ENCODE measurements at regions not wholly inside any gene's neighbourhood (a gene's known extent, or its start where the extent isn't known, plus 50 kb on each side); places are given as distances from the start of the nearest gene placed in this dataset.

GRCh38 chr15:53462651-53463050, 296.8 kb downstream of the WDR72 start:
- DNase-seq: no peak

DNA sequence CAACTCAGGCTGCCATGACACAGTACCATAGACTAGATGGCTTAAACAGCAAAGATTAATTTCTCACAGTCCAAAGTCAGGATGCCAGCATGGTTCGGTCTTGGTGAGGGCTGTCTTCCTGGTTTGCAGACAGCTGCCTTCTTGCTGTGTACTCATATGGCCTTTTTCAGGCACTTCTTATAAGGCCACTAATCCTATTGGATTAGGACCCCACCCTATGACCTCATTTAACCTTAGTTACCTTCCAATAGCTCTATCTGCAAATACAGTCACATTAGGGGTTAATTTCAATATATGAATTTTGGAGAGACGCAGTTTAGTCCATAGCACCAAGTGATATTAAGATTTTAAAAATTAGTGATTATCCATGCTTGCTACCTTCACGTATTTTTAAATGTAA, 297.8 kb downstream of the WDR72 start:
- Mint-ChIP-seq H3K4me3 (no peak overlapping the region), H3K9me3 (peaks cover 2% of the 10 kb centered on the region), H3K27ac (no peak overlapping the region), H3K36me3 (no peaks in the 10 kb centered on the region), H3K4me1 (no peaks in the 10 kb centered on the region), H3K27me3 (peaks cover 3% of the 10 kb centered on the region)
- DNase-seq: no peak

More at GRCh38 chr15:53462651-53463050, 296.8 kb downstream of the WDR72 start:
- Mint-ChIP-seq H3K36me3 (no peaks in the 10 kb centered on the region), H3K4me1 (no peaks in the 10 kb centered on the region), H3K27ac (no peak overlapping the region), H3K9me3 (peaks cover 2% of the 10 kb centered on the region), H3K4me3 (no peak overlapping the region), H3K27me3 (peaks cover 3% of the 10 kb centered on the region)

DNA sequence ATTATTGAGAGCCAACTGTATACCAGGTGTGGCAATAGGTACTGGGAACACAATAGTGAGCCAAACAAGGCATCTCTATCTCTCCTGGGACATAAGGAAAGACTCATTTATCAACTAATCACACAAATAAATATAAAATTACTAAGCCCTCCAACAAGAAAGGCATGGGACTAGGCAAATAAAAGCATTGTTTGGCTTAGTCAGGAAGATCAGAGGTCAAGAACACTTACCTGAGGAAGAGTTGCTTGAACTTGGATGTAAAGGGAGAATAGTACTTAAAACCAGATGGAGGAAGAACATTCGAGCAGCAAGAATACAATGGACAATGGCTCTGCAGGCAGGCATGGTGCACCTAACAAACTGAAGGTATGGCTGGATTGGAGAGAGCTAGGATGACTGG, 300.7 kb downstream of the WDR72 start:
- Mint-ChIP-seq H3K4me1 (no peaks in the 10 kb centered on the region), H3K9me3 (peaks cover 2% of the 10 kb centered on the region), H3K36me3 (no peaks in the 10 kb centered on the region), H3K27me3 (peaks cover 3% of the 10 kb centered on the region), H3K4me3 (no peak overlapping the region), H3K27ac (no peak overlapping the region)
- no peak for DNase-seq

DNA sequence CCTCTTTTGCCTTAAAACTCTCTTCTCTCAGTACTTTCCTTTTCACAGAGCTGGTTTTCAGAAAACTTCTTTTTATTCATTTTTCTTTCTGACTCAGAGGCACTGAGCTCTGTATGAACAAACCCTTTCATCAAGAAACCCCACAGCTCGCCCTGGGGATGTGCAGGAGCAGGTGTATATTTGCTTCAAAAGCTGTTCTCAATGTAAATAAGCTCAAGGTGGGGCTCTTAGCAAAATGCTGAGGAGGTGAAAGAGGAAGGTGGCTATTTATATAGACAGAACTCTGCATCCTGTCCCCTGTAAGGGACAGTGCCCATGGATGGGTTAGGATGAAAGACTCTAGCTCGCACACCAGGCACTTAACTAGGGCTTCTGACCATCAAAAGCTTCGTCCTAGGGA, 302.0 kb downstream of the WDR72 start:
- Mint-ChIP-seq H3K9me3 (peaks cover 2% of the 10 kb centered on the region), H3K36me3 (no peaks in the 10 kb centered on the region), H3K27me3 (peaks cover 3% of the 10 kb centered on the region), H3K4me1 (no peaks in the 10 kb centered on the region), H3K4me3 (no peak overlapping the region), H3K27ac (no peak overlapping the region)
- DNase-seq: no peak

GRCh38 chr15:53454843-53455721, 304.4 kb downstream of the WDR72 start:
- no peak for DNase-seq
- Mint-ChIP-seq H3K27ac (no peak overlapping the region), H3K27me3 (peaks cover 3% of the 10 kb centered on the region), H3K4me3 (no peak overlapping the region), H3K36me3 (no peaks in the 10 kb centered on the region), H3K4me1 (no peaks in the 10 kb centered on the region), H3K9me3 (no peaks in the 10 kb centered on the region)

GRCh38 chr15:53454535-53454842, 305.0 kb downstream of the WDR72 start:
- H3K4me3 Mint-ChIP-seq: no peak overlapping the region
- no peak for DNase-seq
- no peaks in the 10 kb centered on the region for H3K36me3 Mint-ChIP-seq
- no peaks in the 10 kb centered on the region for H3K9me3 Mint-ChIP-seq
- no peak overlapping the region for H3K27ac Mint-ChIP-seq
- peaks cover under 1% of the 10 kb centered on the region for H3K27me3 Mint-ChIP-seq
- no peaks in the 10 kb centered on the region for H3K4me1 Mint-ChIP-seq

DNA sequence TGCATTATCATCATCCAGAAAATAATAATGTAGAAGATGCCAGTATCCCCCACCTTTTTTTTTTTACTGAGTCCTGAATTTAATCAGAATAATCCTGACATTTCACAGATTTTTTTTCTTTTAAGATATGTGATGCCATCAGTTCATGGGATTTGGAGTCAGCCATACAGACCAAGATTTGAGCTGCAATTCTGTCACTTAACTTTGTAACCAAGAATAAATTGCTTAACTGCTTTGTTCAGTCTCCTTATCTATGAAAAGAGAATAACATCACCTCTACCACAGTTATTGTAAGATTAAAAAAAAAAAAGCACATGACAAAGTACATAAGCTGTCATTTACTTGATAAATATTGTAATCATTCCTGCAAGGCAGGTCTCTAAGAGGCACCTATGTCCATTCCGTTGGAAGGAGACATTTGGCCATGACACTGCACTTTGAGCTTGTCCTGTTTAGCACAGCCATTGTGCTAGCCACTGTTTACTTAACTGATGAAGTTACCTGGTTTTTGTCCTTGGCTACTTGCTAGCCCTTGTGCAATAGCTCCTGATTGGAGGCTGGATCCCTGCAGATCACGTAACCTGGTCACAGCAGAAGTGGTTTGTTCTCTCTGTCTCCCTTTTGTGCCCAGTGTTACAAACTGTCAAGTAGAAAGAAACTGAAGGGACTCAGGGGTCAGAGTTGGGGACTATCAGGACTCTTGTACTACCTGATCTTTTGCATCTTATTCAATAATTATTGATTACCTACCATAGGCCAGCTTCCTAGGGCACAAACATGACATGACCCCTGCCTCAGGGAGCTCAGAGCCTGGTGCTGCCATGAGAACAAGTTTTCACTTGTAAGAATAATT, 306.0 kb downstream of the WDR72 start:
- Mint-ChIP-seq H3K9me3 (no peaks in the 10 kb centered on the region), H3K27ac (no peak overlapping the region), H3K4me3 (no peak overlapping the region), H3K27me3 (no peaks in the 10 kb centered on the region), H3K36me3 (no peaks in the 10 kb centered on the region), H3K4me1 (no peaks in the 10 kb centered on the region)
- no peak for DNase-seq

DNA sequence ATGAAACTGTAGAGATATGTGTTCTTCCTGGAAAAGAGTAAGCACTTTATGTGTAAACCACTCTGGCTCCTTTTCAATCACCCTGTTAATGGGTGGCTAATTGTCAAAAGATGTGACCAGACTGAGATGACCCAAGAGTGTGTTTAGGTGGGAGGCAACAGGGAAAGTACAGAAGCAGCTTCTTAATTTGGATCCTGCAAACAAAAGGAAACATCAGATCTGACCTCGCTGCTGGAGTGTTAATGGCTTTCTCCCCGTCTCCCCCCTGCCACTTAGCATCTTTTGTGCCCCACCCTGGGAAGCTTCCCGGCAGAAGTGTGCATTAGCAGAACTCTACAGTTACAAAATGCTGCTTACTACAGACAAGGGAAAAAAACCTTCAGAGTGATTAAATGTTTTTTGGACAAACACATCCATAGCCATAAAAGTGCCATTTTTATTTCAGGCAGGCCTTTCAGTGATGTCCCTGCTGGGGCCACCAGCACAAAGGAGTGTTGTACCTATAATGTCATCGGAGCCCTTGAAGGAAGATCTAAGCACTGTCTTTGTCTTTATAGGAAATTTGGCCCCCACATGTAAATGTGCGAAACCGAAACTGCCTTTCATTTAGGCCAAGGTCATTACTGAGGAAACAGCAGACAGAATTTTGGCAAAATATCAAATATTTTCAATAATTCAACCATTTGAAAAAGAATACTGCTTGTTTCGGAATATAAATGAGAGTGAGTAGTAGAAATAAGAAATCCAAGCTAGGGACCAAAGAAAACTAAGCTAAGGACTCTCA, 311.0 kb downstream of the WDR72 start:
- no peaks in the 10 kb centered on the region for H3K4me1 Mint-ChIP-seq
- H3K27ac Mint-ChIP-seq: no peak overlapping the region
- H3K27me3 Mint-ChIP-seq: no peaks in the 10 kb centered on the region
- H3K9me3 Mint-ChIP-seq: no peaks in the 10 kb centered on the region
- no peak for DNase-seq
- H3K4me3 Mint-ChIP-seq: no peak overlapping the region
- H3K36me3 Mint-ChIP-seq: no peaks in the 10 kb centered on the region

GRCh38 chr15:53447742-53448141, 311.7 kb downstream of the WDR72 start:
- no peak overlapping the region for H3K27ac Mint-ChIP-seq
- no peak for DNase-seq
- H3K4me1 Mint-ChIP-seq: no peaks in the 10 kb centered on the region
- H3K9me3 Mint-ChIP-seq: no peaks in the 10 kb centered on the region
- no peaks in the 10 kb centered on the region for H3K27me3 Mint-ChIP-seq
- H3K4me3 Mint-ChIP-seq: no peak overlapping the region
- H3K36me3 Mint-ChIP-seq: no peaks in the 10 kb centered on the region

DNA sequence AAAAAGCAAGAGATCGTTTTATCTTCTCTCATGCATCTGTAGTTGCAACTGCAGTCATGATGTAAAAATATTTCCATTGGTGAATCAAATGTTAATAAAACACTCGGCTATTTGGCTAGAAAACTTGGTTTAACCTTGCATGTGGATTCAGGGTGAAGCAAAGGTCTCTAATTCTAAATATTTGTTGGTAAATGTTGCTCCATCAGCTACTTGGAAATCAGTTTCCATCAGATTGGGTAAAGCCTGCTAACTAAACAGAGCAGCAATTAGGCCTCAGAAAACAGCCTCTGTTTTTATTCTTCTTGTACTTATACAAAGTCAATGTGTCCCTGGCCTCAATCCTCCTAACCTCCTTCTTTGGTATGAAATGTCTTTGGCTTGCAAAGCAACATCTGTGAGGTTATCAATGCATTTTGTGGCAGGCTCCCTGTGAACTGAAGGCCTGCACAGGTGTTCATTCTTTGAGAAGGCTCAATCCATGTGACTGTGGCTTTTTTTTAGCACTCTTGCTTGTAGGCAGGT, 312.3 kb downstream of the WDR72 start:
- no peak overlapping the region for H3K4me3 Mint-ChIP-seq
- no peaks in the 10 kb centered on the region for H3K4me1 Mint-ChIP-seq
- no peaks in the 10 kb centered on the region for H3K27me3 Mint-ChIP-seq
- H3K27ac Mint-ChIP-seq: no peak overlapping the region
- H3K9me3 Mint-ChIP-seq: no peaks in the 10 kb centered on the region
- DNase-seq: no peak
- H3K36me3 Mint-ChIP-seq: no peaks in the 10 kb centered on the region

DNA sequence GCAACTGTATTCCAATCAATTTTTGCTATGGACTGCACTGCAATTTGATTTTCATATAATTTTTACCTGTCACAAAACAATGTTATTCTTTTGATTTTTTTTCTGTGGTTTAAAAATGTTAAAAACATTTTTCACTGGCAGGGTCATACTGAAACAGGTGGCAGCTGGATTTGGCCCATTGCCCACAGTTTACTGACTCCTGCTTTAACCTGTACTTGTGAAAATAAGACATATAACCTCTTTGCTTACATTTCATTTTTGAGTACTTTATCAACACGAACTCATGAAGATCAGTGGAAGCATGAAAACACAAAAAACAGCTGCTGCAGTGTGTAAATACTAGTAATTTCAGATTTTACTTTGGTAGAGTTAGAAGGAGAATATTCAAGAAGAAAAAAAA, 313.1 kb downstream of the WDR72 start:
- H3K9me3 Mint-ChIP-seq: no peaks in the 10 kb centered on the region
- no peak for DNase-seq
- H3K4me1 Mint-ChIP-seq: no peaks in the 10 kb centered on the region
- no peak overlapping the region for H3K4me3 Mint-ChIP-seq
- no peaks in the 10 kb centered on the region for H3K36me3 Mint-ChIP-seq
- no peak overlapping the region for H3K27ac Mint-ChIP-seq
- no peaks in the 10 kb centered on the region for H3K27me3 Mint-ChIP-seq

- Mint-ChIP-seq H3K36me3 (no peaks in the 10 kb centered on the region), H3K9me3 (no peaks in the 10 kb centered on the region), H3K4me3 (no peak overlapping the region), H3K4me1 (no peaks in the 10 kb centered on the region), H3K27ac (no peak overlapping the region), H3K27me3 (no peaks in the 10 kb centered on the region)
- DNase-seq: no peak
Measured at GRCh38 chr15:53445531-53445930, 313.9 kb downstream of the WDR72 start.

DNA sequence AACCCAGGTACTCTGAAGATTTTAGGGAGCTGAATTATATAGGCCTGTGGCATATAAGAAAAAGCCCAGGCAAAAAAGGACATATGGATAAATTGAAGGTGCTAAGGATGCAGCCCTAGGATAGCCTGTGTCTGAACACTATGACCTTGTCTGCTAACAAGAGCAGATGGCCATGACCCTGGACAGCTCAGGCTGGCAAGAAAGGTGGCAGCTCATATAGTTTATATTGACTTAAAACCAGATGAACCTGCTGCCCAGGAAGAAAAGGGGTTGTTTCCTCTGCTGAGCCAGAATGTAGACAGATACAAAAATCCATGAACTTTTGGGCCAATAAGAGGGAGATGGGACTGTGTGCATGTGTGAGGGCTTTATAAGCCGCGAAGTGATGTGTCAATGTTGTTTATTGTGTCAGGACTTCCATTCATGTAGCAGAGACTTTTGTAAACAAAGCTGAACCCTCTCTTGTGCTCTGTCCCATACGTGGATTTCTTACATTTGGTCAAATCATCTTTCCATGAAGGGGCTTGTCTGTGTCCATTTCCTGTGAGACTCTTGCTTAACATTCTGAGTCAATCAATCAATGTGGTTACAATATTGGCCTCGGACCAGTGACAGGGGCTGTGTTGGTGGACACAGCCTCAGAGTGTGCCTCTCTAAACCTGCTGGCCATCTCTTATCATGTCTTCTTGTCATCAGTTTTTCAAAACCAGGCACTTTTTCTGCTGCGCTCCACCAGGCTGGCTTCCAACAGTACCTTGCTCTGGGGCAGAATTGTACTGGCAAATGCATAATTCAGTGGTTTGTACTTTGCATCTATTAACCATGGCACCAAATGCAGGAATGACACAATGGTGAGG, 321.2 kb downstream of the WDR72 start:
- no peak for DNase-seq
- H3K27me3 Mint-ChIP-seq: no peaks in the 10 kb centered on the region
- no peak overlapping the region for H3K4me3 Mint-ChIP-seq
- H3K4me1 Mint-ChIP-seq: no peaks in the 10 kb centered on the region
- H3K9me3 Mint-ChIP-seq: no peaks in the 10 kb centered on the region
- H3K27ac Mint-ChIP-seq: no peak overlapping the region
- no peaks in the 10 kb centered on the region for H3K36me3 Mint-ChIP-seq

DNA sequence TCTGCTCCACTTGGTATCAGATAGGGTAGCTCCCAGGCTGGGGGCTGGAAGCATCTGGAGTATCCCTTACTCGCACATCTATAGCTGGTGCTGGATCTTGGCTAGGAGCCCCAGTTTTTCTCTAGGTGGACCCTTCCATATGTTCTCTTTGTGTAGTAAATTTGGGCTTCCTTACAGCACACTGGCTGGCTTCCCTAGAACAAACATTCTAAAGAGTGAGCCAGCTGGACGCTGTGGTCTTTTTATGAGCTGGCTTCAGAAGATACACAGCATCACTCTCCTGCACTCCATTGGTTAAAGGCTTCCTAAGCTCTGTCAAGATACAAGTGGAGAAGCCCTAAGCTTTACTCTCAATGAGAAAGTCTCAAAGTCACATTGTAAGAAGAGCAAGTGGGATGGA, 322.1 kb downstream of the WDR72 start:
- no peak overlapping the region for H3K4me3 Mint-ChIP-seq
- no peak for DNase-seq
- H3K36me3 Mint-ChIP-seq: no peaks in the 10 kb centered on the region
- no peaks in the 10 kb centered on the region for H3K4me1 Mint-ChIP-seq
- no peaks in the 10 kb centered on the region for H3K27me3 Mint-ChIP-seq
- H3K27ac Mint-ChIP-seq: no peak overlapping the region
- no peaks in the 10 kb centered on the region for H3K9me3 Mint-ChIP-seq
